Activated T-cell treated with anti-CD3 and anti-CD28 coated beads for 4 hours (primary cell): ENCODE measurements at regions not wholly inside any gene's neighbourhood (a gene's known extent, or its start where the extent isn't known, plus 50 kb on each side); places are given as distances from the start of the nearest gene placed in this dataset.

ENCODE experiments used
- DNase-seq: peaks from one replicate; pipeline ENCODE4 v3.0.0-alpha.2; 2020

DNA sequence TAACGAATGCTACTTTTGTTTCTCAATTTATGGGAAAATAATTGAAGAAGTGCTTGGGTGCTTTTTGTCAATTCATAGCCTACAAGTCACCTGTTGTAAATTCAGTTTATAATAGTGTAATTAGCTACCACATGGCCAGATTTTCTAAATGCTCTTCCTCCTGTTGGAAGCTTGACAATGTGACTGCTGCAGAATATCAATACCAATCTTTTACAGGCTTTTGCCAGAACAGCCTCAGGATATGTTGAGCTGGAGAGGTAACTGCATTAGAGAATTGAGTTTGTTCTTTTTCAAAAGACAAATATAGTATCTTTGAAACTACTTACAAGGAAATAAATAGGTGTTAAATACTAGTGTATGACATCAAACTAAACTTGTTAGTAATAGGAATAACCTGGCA lies 277.8 kb downstream of the POU4F1 start:
- no peak for DNase-seq

DNA sequence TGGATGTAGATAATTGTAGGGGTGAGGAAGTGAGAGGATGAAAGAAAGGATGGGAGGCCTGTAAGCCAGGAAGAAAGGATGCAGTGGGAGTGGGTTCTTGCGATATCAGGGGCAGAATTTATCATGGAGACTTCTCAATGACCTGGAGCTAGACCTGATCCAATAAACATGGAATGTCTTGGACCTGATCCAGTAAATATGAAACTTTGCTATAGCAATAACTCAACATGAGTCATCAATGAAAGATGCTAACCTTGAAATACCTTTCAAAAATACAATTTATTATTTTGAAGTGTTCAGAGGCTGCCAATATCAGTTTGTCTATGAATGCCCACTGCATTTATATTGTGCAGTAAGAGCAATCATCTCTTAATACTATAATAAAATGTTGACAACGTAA lies 279.5 kb downstream of the POU4F1 start:
- DNase-seq, result no peak

DNA sequence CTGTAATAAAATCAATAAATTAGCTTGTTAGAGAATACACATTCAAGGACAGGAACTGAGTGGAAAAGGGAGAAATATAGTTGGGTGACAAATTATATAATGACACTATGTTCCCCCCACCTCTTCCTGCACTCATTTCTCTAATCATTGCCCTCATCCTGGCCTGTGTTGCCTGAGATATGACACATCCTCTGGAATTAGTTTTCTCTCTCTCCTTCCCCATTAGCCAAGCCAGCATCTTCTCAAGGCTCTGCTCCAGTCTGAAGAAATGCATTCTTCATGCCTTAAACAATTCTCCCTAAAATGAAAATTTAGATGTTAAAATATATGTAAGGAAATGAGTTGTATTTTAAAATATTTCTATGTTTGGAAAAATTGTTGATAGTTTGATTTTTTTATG lies 280.3 kb downstream of the POU4F1 start:
- DNase-seq, result no peak

DNA sequence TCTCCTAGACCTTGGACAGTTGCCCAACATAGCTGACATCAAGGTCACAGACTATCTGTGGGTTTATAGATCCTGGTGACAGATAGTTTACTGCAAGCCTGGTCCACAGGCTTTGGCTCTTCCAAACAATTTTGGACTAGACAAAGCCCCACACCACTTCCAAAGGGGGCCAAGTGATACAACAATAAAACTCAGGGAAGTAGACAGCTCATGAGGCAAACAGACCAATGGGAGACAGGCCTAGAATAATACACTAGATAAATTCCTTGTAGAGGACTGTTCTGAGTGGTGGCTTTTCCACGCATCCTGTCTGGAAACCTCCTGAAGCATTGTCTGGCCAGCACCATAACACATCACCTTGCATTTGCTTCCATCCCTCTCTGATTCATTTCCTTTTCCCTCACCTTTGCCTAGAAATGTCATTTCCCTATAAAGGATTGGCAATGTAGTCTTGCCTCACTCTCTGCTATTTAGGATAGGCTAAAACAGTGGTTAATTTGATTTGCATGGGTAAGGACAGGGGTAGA lies 284.2 kb downstream of the POU4F1 start:
- DNase-seq, result no peak

DNA sequence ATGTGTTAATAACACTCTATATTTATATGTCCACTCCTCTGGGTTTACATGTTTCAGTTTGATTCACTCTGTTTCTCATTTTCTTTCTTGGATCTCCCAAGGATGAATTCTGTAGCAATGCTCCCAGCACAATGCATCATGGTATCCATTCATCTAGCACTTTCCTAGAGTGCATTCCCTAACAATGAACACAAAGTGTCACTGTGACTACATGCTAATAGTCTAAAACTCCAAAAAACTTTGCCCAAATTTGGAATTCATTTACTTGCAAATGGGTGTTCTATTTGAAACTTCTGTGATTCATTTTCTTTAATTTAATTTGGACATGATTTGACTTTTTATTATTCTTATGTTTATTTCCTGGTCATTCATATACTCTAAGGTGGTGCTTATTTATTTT lies 286.3 kb downstream of the POU4F1 start:
- DNase-seq, result no peak

DNA sequence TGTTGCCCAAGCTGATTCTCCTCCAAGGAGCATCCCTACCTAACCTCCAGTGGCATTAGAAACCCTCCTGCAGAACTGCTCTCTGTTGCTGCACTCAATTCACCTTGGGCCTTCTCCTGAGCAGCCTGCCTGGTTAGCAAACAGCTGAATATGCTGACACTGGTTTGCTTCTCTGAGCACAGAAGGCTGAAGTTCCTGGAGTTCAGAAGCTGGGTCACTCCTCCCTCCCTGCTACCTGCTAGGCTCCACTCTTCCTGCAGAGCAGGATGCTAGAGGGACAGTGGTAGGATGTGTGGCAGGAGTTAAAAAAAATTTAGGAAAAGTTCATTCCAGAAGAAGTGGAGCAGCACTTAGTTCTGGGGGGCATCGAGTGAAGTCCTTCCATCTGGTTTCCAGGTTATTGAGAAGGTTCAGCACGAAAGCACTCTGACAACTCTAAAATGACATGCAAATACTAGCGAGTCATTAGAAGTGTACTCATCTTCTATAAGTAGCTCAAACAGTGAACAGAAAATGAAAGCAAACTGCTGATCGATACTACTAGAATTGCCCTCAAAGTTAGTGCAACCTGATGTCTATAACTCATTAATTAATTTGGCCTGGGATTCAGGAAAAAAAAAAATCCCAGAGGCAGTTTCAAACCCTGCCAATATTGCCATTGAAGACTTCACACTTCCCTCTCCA lies 293.7 kb downstream of the POU4F1 start:
- no peak for DNase-seq

DNA sequence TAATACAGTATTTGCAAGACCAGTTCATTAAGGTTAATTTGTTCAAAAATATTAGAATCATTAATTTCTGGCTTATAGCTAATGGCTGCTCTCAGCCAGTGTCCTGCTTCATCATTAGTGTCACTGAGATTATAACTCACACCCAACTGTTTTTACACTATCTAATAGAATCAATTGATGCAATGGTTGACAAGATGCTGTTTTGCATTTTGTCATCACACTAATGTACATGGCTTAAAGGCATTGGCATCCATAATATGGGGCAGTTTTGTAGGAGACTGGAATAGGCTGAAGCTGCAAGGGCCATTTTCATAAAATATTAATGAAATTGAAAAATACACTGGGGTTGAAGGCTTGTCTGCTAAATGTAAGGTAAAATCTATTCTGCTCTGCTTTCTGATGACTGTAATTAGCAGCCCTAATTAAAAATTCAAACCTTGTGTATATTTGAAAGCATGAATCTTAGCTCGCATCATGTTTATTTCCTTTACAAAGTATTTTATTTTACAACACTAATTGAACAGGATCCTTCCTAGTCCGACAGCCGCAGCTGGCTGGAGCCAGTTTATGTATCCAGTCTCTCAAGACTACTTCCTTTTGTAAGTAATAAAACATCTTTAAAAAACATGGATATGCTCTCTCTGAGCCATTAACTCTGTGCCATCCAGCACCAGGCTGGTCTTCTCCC lies 296.7 kb downstream of the POU4F1 start:
- DNase-seq, result no peak

DNA sequence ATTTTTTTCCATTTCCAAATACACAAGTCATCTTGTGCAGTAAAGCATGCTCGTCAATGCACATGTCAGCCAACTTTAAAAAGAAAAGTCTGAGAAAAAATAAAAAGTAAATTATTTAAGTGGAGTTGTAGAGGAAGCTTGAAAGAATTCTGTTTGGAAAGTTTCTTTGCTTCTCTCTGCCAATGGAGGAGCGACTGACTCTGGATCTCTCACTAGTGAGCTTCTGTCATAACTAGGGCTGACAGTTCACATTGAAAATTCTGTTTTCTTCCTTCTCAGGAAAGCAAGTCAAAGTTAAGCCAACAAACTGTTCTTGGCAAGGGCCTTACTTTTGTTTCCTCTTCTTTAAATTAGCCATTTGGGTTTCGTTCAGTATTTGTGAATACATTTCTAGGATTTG lies 298.2 kb downstream of the POU4F1 start:
- DNase-seq, result no peak

DNA sequence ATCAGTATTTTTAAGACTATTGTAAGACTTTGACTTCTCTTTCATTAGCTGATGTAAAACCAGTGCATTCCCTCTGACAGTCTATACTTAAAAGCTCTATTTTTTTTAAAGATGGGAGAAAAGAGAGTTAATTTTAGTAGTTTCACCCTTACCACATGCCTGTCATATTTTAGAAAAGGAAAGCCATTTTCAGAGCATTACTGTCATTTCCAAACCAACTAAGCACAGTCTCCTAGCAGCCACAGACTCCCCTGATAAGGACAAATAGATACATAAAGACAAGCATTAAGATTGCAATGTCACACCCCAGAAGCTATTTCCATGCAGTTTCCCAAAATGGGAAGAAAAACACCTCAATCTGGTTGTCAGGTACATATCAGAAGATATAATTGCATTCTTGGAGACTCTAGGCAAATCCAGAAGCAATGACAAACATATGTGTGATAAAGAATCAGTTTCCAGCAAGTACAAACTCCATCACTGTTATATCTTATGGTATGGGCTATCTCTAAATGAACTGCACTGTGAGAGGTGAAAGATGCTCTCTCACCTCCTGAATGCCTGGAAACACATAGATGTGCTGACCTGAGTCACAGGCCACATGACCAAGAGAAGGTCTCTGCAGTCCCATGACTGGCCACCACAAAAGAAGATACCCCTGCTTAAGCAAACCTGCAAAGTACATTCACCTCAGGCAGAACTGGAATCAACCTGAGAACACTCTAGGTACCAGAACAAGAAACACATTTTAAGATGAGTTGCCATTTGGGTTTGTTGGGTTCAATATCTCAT lies 303.3 kb downstream of the POU4F1 start:
- no peak for DNase-seq

DNA sequence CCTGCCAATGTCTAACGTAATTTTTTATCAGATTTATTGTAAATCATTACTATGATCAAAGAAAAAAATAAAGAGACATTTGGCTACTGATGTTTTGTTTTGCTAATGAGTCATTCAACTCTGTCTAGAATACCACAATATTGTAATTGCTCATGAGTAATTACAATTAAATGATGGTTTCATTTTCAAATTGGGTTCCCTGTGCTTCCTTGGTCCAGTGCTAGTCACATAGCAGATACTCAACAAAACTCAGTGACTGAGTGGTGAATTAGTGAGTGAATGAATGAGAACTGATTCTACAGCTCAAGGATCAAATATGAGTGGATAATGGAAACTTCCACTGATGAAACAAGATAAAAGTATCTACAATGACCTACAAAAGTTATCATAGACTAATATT lies 304.7 kb downstream of the POU4F1 start:
- no peak for DNase-seq

DNA sequence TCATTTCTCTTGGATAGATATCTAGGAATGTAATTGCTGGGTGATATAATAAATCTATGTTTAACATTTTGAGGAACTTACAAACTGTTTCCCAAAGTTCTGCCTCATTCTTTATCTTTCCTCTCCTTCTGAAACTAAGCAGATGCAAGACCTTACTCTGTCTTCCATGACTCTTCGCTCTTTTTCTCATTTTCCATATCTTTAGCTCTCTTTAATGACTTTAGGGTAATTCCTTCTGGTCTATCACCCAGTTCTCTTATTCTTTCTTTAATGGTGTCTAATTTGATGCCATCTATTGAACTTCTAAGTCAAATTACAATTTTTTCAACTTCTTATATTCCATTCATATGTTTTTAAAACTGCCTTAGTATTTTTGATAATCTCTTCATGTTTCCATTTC lies 316.6 kb downstream of the POU4F1 start:
- DNase-seq, result no peak

DNA sequence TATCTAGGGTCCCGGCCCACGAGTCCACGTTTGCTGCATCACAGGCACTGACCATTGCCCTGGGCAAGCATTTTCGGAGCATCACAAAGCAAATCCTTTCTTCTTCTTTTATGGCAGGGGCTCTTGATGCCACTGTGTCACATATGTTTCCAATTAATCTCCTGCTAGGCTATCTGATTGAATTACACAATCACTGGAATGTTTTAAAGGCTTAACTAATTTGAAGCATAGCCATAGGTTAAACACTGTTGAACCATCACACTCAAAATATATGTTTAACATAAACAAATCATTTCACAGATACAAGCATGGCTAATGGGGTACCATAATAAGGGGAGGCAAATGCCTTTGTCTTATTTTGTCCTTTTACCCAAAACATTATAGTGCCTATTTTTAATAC lies 338.3 kb downstream of the POU4F1 start:
- no peak for DNase-seq

DNA sequence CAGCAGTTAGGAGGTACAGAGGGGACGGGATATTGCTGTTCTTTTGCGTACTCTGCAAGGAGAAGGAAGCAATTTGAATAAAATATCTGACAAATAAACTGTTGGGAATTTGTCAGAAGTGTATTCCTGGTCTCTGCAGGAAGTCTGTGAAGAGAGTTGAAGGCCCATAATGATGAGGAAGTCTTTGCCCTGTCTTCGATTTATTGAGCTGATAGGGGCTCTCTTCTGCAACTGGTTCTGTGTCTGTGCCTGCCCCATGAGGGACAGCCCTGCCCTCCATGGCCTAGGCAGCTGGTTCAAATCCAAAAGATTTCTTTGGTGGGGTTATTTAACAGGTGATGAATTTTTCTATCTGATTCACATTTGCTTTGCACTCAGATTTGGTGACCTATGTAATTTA lies 339.7 kb upstream of the EDNRB start:
- no peak for DNase-seq

DNA sequence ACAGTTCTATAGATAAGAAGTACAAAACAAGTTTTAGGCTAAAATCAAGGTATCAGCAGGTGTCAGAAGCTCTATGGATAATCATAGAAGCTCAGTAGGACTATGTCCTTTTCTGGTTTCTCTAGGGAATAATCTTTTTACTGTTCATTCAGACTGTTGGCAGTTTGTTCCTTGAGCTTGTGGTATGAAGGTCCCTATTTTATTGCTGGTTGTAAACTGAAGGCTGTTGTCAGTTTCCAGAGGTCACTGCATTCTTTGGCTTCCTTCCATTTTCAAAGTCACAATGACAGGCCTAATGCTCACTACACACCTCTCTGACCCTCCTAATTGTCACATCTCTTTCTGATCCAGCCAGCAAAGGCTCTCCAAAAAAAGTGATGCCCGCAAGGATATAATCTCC lies 337.9 kb upstream of the EDNRB start:
- no peak for DNase-seq

DNA sequence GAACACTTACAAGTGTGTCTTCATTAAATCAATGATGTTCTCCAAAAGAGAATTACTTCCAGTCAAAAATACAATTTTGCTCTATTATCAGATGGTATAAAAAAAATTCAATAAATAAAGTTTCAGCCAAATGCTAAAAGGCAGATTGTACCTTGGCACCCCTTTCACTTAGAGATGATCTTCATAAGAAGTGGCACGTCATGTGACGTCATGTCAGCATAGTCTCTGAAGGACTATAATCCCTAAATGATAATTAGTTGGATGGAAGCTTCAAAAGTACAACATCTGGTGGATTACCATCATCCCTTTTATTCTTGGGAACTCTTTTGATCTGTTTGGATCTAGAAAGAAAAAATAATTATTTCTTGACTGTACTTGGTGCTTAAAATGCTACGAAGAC lies 335.5 kb upstream of the EDNRB start:
- DNase-seq, result no peak

DNA sequence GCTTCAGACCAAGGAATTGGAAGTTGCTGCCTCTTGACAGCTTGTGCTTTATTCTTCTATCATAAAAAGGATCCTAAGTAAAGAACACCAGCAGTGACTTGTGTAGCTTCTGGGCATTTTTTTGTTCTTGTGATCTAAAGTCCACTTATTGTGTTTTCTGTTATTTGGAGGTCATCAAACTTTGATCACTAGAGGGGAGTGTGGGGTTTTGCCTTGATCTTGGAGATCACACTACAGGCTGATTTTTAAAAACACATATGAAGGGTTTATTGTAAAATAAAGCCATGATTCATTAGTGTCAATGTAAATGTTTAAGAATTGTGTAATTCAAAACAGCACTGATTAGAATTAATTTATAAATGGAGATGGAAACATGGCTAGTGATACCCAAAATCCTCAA lies 328.7 kb upstream of the EDNRB start:
- DNase-seq, result no peak

DNA sequence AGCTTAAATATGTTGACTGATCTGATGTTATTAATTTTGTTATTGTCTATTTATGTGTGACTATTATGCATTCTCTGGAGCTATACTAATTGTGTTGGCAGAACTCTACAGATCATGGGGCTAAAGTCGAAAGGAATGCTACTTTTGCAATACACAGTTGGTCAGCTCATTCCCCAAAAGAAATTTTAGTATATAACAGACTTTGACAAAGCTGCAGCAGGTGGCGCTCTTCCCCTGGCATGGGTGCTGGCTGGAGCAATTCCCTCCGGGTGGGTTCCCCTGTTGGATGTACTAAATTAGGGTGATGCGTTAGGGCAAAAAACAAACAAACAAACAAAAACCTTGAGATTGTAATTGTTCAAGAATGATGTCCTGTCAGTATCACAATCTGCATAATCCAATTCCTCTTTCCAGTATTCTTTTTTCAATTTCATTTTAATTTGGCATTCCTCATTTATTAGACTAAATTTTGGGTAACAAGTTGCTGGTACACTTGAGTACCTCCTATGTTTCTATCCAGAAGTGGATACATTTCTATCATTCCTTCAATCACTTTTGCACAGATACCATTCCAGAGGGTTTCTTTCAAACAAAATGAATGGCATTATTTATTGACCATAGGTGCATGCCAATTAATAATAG lies 322.8 kb upstream of the EDNRB start:
- no peak for DNase-seq

DNA sequence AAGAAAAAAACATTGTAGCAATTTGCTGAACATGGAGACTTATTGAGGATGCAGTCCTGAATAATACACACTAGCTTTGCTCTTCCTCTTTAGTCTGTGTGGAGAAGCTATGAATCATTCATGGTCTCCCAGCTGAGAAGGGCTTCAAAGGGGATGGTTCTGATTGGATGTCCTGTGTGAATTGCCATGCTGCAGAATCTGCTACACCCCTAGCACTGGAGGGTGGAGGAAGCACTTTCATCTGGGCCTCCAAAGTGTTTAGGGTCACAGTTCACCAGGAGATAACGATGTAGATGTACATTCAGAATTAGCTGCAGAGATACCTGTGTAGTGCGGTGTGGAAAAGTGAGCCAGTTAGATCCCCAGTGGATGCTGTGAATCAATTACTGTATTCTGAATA lies 321.1 kb upstream of the EDNRB start:
- DNase-seq, result no peak

DNA sequence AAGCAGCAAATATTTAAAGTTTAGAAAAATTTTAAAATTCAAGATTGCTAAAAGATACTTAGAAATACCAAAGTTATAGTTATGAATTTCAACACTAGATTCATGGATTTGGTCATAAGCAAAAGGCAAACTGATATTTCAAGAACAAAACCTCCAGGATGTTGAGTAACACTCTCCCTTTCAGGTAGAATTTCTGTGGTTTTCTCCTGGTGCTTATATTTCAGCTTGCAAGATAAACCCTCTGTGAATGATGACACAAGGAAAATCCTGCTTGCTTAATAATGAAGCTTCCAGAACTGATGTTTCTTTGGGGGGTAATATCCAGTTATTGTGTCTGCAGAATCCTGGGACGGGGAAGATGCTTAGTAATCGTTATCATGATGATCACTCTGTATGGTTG lies 320.3 kb upstream of the EDNRB start:
- no peak for DNase-seq

DNA sequence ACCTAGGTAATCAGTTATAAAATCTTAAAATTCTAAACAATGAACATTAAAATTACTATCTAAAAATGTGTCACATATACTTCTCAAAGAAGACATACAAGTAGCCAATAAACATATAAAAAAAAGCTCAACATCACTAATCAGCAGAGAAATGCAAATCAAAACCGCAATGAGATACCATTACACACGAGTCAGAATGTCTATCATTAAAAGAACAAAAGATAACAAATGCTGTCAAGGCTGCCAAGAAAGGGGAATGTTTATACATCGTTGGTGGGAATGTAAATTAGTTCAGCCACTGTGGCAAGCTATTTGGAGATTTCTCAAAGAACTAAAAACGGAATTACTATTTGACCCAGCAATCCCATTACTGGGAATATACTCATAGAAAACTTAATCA lies 310.3 kb upstream of the EDNRB start:
- DNase-seq, result no peak

DNA sequence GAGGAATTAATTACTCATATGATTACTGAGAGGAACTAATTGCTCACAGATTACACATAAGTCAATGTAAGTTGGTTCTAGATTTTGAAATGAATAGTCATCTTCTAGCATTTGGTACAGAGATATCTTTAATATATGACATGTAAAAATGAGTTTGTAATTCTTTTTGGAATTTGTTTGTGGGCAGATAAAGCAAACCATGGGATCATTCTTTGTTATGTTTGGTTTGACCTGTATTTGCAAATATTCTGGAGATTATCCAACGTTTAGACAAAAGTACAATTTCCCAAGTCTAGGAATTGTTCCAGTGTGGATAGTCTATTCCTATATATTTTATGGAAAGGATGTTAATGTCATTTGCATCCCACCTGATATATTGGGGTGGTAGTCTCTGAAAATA lies 309.6 kb upstream of the EDNRB start:
- DNase-seq, result no peak

DNA sequence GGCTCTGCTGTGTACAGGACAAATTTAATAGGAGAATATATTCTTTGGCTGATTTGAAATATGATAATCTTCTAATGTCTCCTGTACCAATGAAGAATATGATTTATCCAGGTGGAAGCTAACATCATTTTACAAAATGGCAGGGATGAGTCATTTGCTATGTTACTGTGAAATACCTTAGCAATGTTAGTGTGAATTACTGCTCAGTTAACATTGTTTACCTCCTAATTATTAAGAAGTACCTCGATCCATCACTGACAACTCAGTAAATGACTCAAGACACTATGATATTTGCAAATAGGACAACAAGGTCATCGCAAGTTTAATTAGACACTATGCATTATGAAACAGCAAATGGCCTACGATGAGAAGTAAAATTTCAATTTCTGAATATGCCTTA lies 309.1 kb upstream of the EDNRB start:
- DNase-seq, result no peak

DNA sequence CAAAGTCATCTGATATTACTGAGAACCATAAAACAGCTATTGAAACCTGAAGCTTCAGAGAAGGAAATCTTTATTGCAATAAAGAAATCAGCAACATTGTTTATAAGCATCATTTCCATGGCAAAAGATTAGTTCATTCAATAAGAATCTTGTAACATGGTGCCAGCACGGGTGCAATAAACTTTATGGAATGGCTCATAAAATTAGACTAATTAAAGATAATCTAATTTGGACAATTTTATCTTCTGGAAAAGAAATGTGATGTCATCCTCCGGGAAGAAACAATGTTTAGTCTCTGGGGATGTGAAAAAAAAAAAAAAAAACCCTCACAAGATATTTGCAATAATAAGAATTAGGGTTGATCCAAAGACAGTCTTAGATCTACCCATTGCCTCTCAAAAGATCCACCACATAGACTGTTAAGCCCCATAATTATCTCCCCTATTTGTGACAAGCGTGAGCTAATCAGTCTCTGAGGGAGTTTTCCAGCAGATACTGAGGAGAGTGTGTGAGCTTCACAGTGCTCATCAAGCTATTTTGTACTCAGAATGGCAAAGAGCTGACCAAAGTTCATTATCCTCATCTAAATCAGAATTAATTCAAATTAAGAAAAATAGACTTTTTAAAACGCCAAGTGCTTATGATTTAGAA lies 297.0 kb upstream of the EDNRB start:
- no peak for DNase-seq
